NT2/D1 (cell line): ENCODE measurements at regions not wholly inside any gene's neighbourhood (a gene's known extent, or its start where the extent isn't known, plus 50 kb on each side); places are given as distances from the start of the nearest gene placed in this dataset.

Experiments used
- SUZ12 ChIP-seq: IDR thresholded peaks from 2 replicates; pipeline ENCODE4 v1.6.1; 2011; ENCODE audit not compliant: insufficient read length, insufficient read depth; ENCODE audit errors: extremely low read depth
- YY1 ChIP-seq: IDR thresholded peaks from 2 replicates; pipeline ENCODE4 v1.6.1; 2011; ENCODE audit not compliant: insufficient read length, insufficient read depth
- ZNF274 ChIP-seq: IDR thresholded peaks from 2 replicates; pipeline ENCODE4 v1.6.1; 2011; ENCODE audit warnings: mild to moderate bottlenecking, low read depth, low read length

GRCh38 chr1:147840909-147841308 lies 61.7 kb upstream of the GJA8 start:
- TF ChIP-seq YY1 (no peak), SUZ12 (no peak), ZNF274 (no peak)
